Gastroesophageal sphincter (tissue), 4 donors: ENCODE measurements at regions not wholly inside any gene's neighbourhood (a gene's known extent, or its start where the extent isn't known, plus 50 kb on each side); places are given as distances from the start of the nearest gene placed in this dataset.

Source experiments
- ATAC-seq: fragments of 150-250 bp; one replicate; pipeline ENCODE4 v1.9.1; 2016; ENCODE audit warnings: mild to moderate bottlenecking, moderate library complexity
- H3K27ac ChIP-seq, 4 donors: fragments of 200-600 bp; sonication (generic) in 3 of 4; 1 replicate in 3 of 4; 2 replicates in 1 of 4; pipeline ENCODE4 v1.5.1; 2016 to 2019
- H3K27me3 ChIP-seq: fragments of 200-600 bp; sonication (generic); one replicate; pipeline ENCODE4 v1.5.1; 2019
- H3K36me3 ChIP-seq, 2 donors: fragments of 200-600 bp; sonication (generic); one replicate each; pipeline ENCODE4 v1.5.1; 2019; ENCODE audit warnings: control low read depth in 1 of 2
- H3K4me1 ChIP-seq, 3 donors: fragments of 200-600 bp; sonication (generic); 1 replicate in 2 of 3; 2 replicates in 1 of 3; pipeline ENCODE4 v1.5.1; 2016 to 2019; ENCODE audit warnings: control low read depth in 2 of 3
- H3K4me3 ChIP-seq, 2 donors: fragments of 200-600 bp; sonication (generic); one replicate each; pipeline ENCODE4 v1.5.1; 2019; ENCODE audit warnings: mild to moderate bottlenecking in 1 of 2, moderate library complexity in 1 of 2
- H3K9me3 ChIP-seq, 3 donors: fragments of 200-600 bp; sonication (generic); one replicate each; pipeline ENCODE4 v1.5.1; 2017 to 2019; ENCODE audit warnings: control low read depth in 2 of 3
- CTCF ChIP-seq, 4 experiments: fragments of 200-600 bp in 2 of 4; fragments of 450-650 bp in 2 of 4; sonication (generic) in 1 of 4; IDR thresholded peaks; one replicate each; pipeline ENCODE4 v1.5.1; 2017 to 2019; ENCODE audit warnings: antibody characterized with exemption in 4 of 4, mild to moderate bottlenecking in 2 of 4, moderate library complexity in 2 of 4
- EP300 ChIP-seq: sonication (generic); formaldehyde crosslinking; IDR thresholded peaks from one replicate; pipeline ENCODE4 v1.6.1; 2017; ENCODE audit warnings: antibody characterized with exemption, mild to moderate bottlenecking
- POLR2A ChIP-seq, 2 donors: fragments of 450-650 bp; IDR thresholded peaks; one replicate each; pipeline ENCODE4 v1.6.1; 2017; ENCODE audit warnings: antibody characterized with exemption in 2 of 2, mild to moderate bottlenecking in 2 of 2, moderate library complexity in 1 of 2
- POLR2AphosphoS5 ChIP-seq: sonication (generic); formaldehyde crosslinking; IDR thresholded peaks from one replicate; pipeline ENCODE4 v1.6.1; 2017; ENCODE audit warnings: antibody characterized with exemption
- WGBS, 2 donors: methylation state at CpG; one replicate each; pipeline ENCODE4 v1.1.5; 2018; ENCODE audit warnings: low coverage in 1 of 2; 5-methylcytosine and 5-hydroxymethylcytosine counted together

- no peaks in the 10 kb centered on the region for H3K4me1 ChIP-seq
- H3K4me3 ChIP-seq, result no peak overlapping the region
- ATAC-seq, result no peak
- H3K27ac ChIP-seq, result no peak overlapping the region
- H3K36me3 ChIP-seq, result no peaks in the 10 kb centered on the region
- H3K27me3 ChIP-seq, result no peaks in the 10 kb centered on the region
- 53 to 63% methylated on average over 1 to 2 of the region's 2 CpGs for WGBS, 2 donors
- TF ChIP-seq POLR2A (IDR thresholded peaks at IDR 0.05) (no peak), POLR2AphosphoS5 (no peak), CTCF (IDR thresholded peaks at IDR 0.05) (no peak), EP300 (no peak)
- H3K9me3 ChIP-seq, result no peaks in the 10 kb centered on the region
Measured at GRCh38 chr11:127458561-127458960, 458.0 kb upstream of the KIRREL3 start.

GRCh38 chr11:127454856-127455255 lies 454.3 kb upstream of the KIRREL3 start:
- TF ChIP-seq EP300 (no peak), POLR2AphosphoS5 (no peak), POLR2A (IDR thresholded peaks at IDR 0.05) (no peak), CTCF (IDR thresholded peaks at IDR 0.05) (no peak)
- Histone ChIP-seq H3K27ac (no peak overlapping the region), H3K27me3 (no peaks in the 10 kb centered on the region), H3K9me3 (no peaks in the 10 kb centered on the region), H3K4me1 (no peaks in the 10 kb centered on the region), H3K4me3 (no peak overlapping the region), H3K36me3 (no peaks in the 10 kb centered on the region)
- ATAC-seq, result no peak
- WGBS, 2 donors, result 36 to 45% methylated on average over 3 to 4 of the region's 4 CpGs

GRCh38 chr11:127452533-127452932 lies 452.0 kb upstream of the KIRREL3 start:
- no peaks in the 10 kb centered on the region for H3K9me3 ChIP-seq
- H3K36me3 ChIP-seq, result no peaks in the 10 kb centered on the region
- no peak overlapping the region for H3K27ac ChIP-seq
- H3K4me3 ChIP-seq, result no peak overlapping the region
- 77% methylated on average over 4 of the region's 5 CpGs for WGBS, 2 donors
- no peaks in the 10 kb centered on the region for H3K27me3 ChIP-seq
- TF ChIP-seq POLR2A (IDR thresholded peaks at IDR 0.05), result no peak
- TF ChIP-seq CTCF (IDR thresholded peaks at IDR 0.05), result no peak
- no peak for TF ChIP-seq EP300
- TF ChIP-seq POLR2AphosphoS5, result no peak
- no peak for ATAC-seq
- no peaks in the 10 kb centered on the region for H3K4me1 ChIP-seq

GRCh38 chr11:127451861-127452260 lies 451.3 kb upstream of the KIRREL3 start:
- 47 to 50% methylated on average over 3 to 4 of the region's 9 CpGs for WGBS, 2 donors
- H3K36me3 ChIP-seq, result no peaks in the 10 kb centered on the region
- H3K4me1 ChIP-seq, result no peaks in the 10 kb centered on the region
- H3K27me3 ChIP-seq, result no peaks in the 10 kb centered on the region
- H3K9me3 ChIP-seq, result no peaks in the 10 kb centered on the region
- H3K27ac ChIP-seq, result no peak overlapping the region
- ATAC-seq, result no peak
- TF ChIP-seq POLR2AphosphoS5 (no peak), CTCF (IDR thresholded peaks at IDR 0.05) (no peak), POLR2A (IDR thresholded peaks at IDR 0.05) (no peak), EP300 (no peak)
- no peak overlapping the region for H3K4me3 ChIP-seq

GRCh38 chr11:127448101-127448500 lies 447.5 kb upstream of the KIRREL3 start:
- H3K9me3 ChIP-seq, result no peaks in the 10 kb centered on the region
- H3K4me1 ChIP-seq, result no peaks in the 10 kb centered on the region
- H3K27me3 ChIP-seq, result no peaks in the 10 kb centered on the region
- H3K27ac ChIP-seq, result no peak overlapping the region
- ATAC-seq, result no peak
- WGBS, 2 donors, result 75 to 100% methylated on average over 2 to 4 of the region's 10 CpGs
- H3K36me3 ChIP-seq, result no peaks in the 10 kb centered on the region
- H3K4me3 ChIP-seq, result no peak overlapping the region
- no peak for TF ChIP-seq CTCF (IDR thresholded peaks at IDR 0.05)
- TF ChIP-seq EP300, result no peak
- no peak for TF ChIP-seq POLR2AphosphoS5
- TF ChIP-seq POLR2A (IDR thresholded peaks at IDR 0.05), result no peak
